Duodenal mucosa (tissue), 2 donors: ENCODE measurements at regions not wholly inside any gene's neighbourhood (a gene's known extent, or its start where the extent isn't known, plus 50 kb on each side); places are given as distances from the start of the nearest gene placed in this dataset.
"Not testable (repeated sequence)": the region's sequence is repeated elsewhere in the genome, so short reads cannot be mapped to it uniquely, and the experiment has no call there.

ENCODE experiments used
- H3K27ac ChIP-seq: one replicate; pipeline ENCODE4 v1.7.0; 2013; ENCODE audit warnings: low read depth, low read length
- H3K27me3 ChIP-seq, 2 donors: one replicate each; pipeline ENCODE4 v1.7.0; 2013; ENCODE audit warnings: low read length in 2 of 2, control low read depth in 1 of 2; ENCODE audit not compliant: insufficient read depth in 2 of 2, control insufficient read depth in 1 of 2
- H3K36me3 ChIP-seq, 2 donors: one replicate each; pipeline ENCODE4 v1.7.0; 2013; ENCODE audit warnings: low read length in 2 of 2, control low read depth in 1 of 2; ENCODE audit not compliant: insufficient read depth in 2 of 2, control insufficient read depth in 1 of 2
- H3K4me1 ChIP-seq, 2 donors: one replicate each; pipeline ENCODE4 v1.7.0; 2013; ENCODE audit warnings: low read length in 2 of 2, control low read depth in 1 of 2; ENCODE audit not compliant: insufficient read depth in 2 of 2, control insufficient read depth in 1 of 2
- H3K4me3 ChIP-seq, 2 donors: one replicate each; pipeline ENCODE4 v1.7.0; 2013; ENCODE audit warnings: low read length in 2 of 2, low read depth in 1 of 2
- H3K9ac ChIP-seq, 2 donors: one replicate each; pipeline ENCODE4 v1.7.0; 2013; ENCODE audit warnings: low read length in 2 of 2, low read depth in 1 of 2
- H3K9me3 ChIP-seq, 2 donors: one replicate each; pipeline ENCODE4 v1.7.0; 2013; ENCODE audit warnings: low read length in 2 of 2, control low read depth in 1 of 2; ENCODE audit not compliant: control insufficient read depth in 1 of 2

GRCh38 chr7:106526617-106527016, 134.3 kb downstream of the CCDC71L start:
- H3K4me3 ChIP-seq, H3K27ac ChIP-seq, H3K9ac ChIP-seq, H3K9me3 ChIP-seq, H3K36me3 ChIP-seq, H3K4me1 ChIP-seq, H3K27me3 ChIP-seq: not testable (repeated sequence)

DNA sequence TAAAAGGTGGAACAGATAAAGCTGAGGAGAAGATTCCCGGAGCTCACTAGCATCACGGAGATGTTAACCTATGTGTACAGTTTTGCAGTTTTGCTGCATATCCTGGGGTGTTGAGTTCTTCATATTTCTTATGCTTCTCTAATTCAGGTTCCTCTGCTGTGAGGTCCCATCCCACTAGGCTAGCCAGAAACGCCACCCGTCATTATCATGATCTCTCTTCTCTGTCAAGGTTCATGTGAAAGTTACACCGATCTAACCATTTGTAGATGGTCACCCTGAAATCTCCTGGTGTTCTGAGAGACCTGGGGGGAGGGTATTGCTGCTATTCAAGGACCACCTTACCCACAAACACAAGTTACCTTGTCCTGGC, 136.3 kb downstream of the CCDC71L start:
- Histone ChIP-seq H3K27ac (no peak overlapping the region), H3K36me3 (no peaks in the 10 kb centered on the region), H3K9ac (no peak overlapping the region), H3K27me3 (no peaks in the 10 kb centered on the region), H3K4me3 (no peak overlapping the region), H3K4me1 (no peaks in the 10 kb centered on the region), H3K9me3 (no peaks in the 10 kb centered on the region)

DNA sequence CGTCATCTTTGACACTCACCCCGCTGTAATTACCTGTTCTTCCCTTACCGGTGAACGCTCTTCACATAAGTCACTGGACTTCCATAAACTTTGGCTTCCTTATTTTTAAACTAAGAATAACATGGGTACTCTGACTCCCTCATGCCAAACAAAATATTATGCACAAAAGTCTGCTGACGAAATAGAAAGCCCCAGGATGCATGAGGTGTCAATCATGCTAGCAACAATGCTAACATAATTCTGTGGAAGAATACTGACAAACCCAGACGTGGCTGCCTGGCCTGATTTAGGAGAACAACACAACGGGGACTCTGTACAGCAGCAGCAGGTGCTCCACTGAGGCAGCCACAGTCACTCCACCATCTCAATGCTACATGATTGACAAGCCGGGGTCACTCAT, 137.5 kb downstream of the CCDC71L start:
- Histone ChIP-seq H3K36me3 (no peaks in the 10 kb centered on the region), H3K4me3 (no peak overlapping the region), H3K27me3 (peaks cover 0 to 7% of the 10 kb centered on the region in 2 donors), H3K9ac (no peak overlapping the region), H3K27ac (no peak overlapping the region), H3K9me3 (no peaks in the 10 kb centered on the region), H3K4me1 (no peaks in the 10 kb centered on the region)

DNA sequence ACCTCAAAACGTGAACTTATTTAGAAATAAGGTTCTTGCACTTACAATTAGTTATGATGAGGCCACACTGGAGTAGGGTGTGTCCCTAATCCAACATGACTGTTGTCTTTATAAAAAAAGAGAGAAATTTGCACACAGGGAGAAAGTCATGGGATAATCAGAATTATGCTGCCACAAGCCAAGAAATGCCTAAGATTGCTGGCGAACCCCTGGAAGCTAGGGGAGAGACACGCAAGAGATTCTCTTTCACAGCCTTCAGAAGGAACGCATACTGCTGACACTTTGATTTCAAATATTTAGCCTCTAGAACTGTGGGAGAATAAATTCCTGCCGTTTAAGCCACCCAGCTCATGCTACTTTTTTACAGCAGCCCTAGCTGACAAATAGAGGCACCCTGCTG, 138.3 kb downstream of the CCDC71L start:
- Histone ChIP-seq H3K27ac (no peak overlapping the region), H3K36me3 (no peaks in the 10 kb centered on the region), H3K4me1 (no peaks in the 10 kb centered on the region), H3K4me3 (no peak overlapping the region), H3K9me3 (no peaks in the 10 kb centered on the region), H3K27me3 (peaks cover 0 to 7% of the 10 kb centered on the region in 2 donors), H3K9ac (no peak overlapping the region)

DNA sequence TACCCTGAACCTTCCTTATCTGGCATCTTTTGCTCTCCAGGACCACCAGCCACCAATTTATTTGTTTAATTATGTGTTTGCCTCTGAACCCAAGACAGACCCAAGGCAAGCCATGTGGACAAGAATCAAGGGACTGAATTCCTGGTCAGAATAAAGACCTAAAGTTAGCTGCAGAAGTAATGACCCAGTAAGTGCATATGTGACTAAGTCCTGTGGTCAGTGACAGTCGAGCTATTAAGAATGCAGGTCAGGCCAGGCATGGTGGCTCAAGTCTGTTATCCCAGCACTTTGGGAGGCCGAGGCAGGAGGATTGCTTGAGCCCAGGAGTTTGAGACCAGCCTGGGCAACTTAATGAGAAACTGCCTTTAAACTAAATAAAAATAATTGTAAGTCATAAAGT, 139.4 kb downstream of the CCDC71L start:
- Histone ChIP-seq H3K4me1 (no peaks in the 10 kb centered on the region), H3K36me3 (no peaks in the 10 kb centered on the region), H3K27ac (no peak overlapping the region), H3K27me3 (peaks cover 0 to 7% of the 10 kb centered on the region in 2 donors), H3K9ac (no peak overlapping the region), H3K9me3 (no peaks in the 10 kb centered on the region), H3K4me3 (no peak overlapping the region)

- Histone ChIP-seq H3K9me3 (no peaks in the 10 kb centered on the region), H3K27me3 (peaks cover 0 to 7% of the 10 kb centered on the region in 2 donors), H3K36me3 (no peaks in the 10 kb centered on the region), H3K4me3 (no peak overlapping the region), H3K9ac (no peak overlapping the region), H3K4me1 (no peaks in the 10 kb centered on the region), H3K27ac (no peak overlapping the region)
These were observed 139.9 kb downstream of the CCDC71L start for GRCh38 chr7:106520962-106521514.

GRCh38 chr7:106518967-106519366, 142.0 kb downstream of the CCDC71L start:
- H3K27me3 ChIP-seq, result peaks cover 0 to 7% of the 10 kb centered on the region in 2 donors

GRCh38 chr7:106518239-106518638, 142.7 kb downstream of the CCDC71L start:
- no peaks in the 10 kb centered on the region for H3K4me1 ChIP-seq
- no peak overlapping the region for H3K4me3 ChIP-seq
- no peaks in the 10 kb centered on the region for H3K9me3 ChIP-seq
- no peak overlapping the region for H3K9ac ChIP-seq
- no peaks in the 10 kb centered on the region for H3K36me3 ChIP-seq
- H3K27ac ChIP-seq, result no peak overlapping the region
- H3K27me3 ChIP-seq, result peaks cover 0 to 7% of the 10 kb centered on the region in 2 donors

More at GRCh38 chr7:106518967-106519366, 142.0 kb downstream of the CCDC71L start:
- no peaks in the 10 kb centered on the region for H3K9me3 ChIP-seq
- no peak overlapping the region for H3K9ac ChIP-seq
- H3K27ac ChIP-seq, result no peak overlapping the region
- no peaks in the 10 kb centered on the region for H3K4me1 ChIP-seq
- no peak overlapping the region for H3K4me3 ChIP-seq
- H3K36me3 ChIP-seq, result no peaks in the 10 kb centered on the region

GRCh38 chr7:106517508-106517907, 143.4 kb downstream of the CCDC71L start:
- Histone ChIP-seq H3K36me3 (no peaks in the 10 kb centered on the region), H3K9ac (no peak overlapping the region), H3K27ac (no peak overlapping the region), H3K9me3 (no peaks in the 10 kb centered on the region), H3K4me1 (no peaks in the 10 kb centered on the region), H3K4me3 (no peak overlapping the region), H3K27me3 (peaks cover 0 to 7% of the 10 kb centered on the region in 2 donors)

- H3K27me3 ChIP-seq, result peaks cover 0 to 7% of the 10 kb centered on the region in 2 donors
- H3K27ac ChIP-seq, result no peak overlapping the region
- H3K4me3 ChIP-seq, result no peak overlapping the region
- H3K4me1 ChIP-seq, result no peaks in the 10 kb centered on the region
- no peak overlapping the region for H3K9ac ChIP-seq
- H3K36me3 ChIP-seq, result no peaks in the 10 kb centered on the region
- no peaks in the 10 kb centered on the region for H3K9me3 ChIP-seq
These were observed 145.6 kb downstream of the CCDC71L start for GRCh38 chr7:106515321-106515720.

DNA sequence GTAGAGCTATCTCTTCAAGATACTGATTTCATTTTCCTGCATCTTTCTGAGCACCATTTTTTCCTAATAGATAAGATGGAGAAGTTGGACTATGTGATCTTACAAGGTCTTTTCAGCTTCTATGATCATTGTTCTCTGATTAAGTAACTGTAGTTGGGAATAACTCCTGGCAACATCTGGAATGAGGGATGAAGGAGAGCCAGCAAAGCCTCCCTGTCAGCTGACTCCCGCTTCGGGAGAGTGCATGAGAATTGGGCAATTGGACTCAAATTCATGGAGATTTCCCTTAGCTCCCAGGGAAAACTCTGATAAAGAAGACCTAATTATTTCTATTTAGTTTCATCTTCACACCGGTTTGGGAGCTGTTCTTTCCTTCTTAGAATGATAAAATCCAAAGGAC, 146.1 kb downstream of the CCDC71L start:
- no peak overlapping the region for H3K9ac ChIP-seq
- no peaks in the 10 kb centered on the region for H3K4me1 ChIP-seq
- H3K9me3 ChIP-seq, result no peaks in the 10 kb centered on the region
- H3K36me3 ChIP-seq, result no peaks in the 10 kb centered on the region
- H3K27me3 ChIP-seq, result peaks cover 0 to 7% of the 10 kb centered on the region in 2 donors
- H3K27ac ChIP-seq, result no peak overlapping the region
- H3K4me3 ChIP-seq, result no peak overlapping the region
